K562 (cell line): ENCODE measurements at regions not wholly inside any gene's neighbourhood (a gene's known extent, or its start where the extent isn't known, plus 50 kb on each side); places are given as distances from the start of the nearest gene placed in this dataset.

Experiments used
- BACH1 ChIP-seq: fragments of 200-800 bp; sonication (Bioruptor generic); IDR thresholded peaks from 2 replicates; pipeline ENCODE4 v1.6.1; 2016; ENCODE audit warnings: missing genetic modification characterization, missing compliant biosample characterization
- DDX20 ChIP-seq: fragments of 450-650 bp; IDR thresholded peaks from 2 replicates; pipeline ENCODE4 v1.6.1; 2016; ENCODE audit warnings: missing genetic modification characterization, low read depth, mild to moderate bottlenecking, missing compliant biosample characterization, moderate library complexity
- DNMT1 ChIP-seq: fragments of 450-650 bp; IDR thresholded peaks from 2 replicates; pipeline ENCODE4 v1.6.1; 2016; ENCODE audit warnings: antibody characterized with exemption, mild to moderate bottlenecking
- E2F3 ChIP-seq: fragments of 250-450 bp; sonication (Bioruptor Pico); IDR thresholded peaks from 2 replicates; pipeline ENCODE4 v1.4.0; 2020; ENCODE audit warnings: mild to moderate bottlenecking
- ELF1 ChIP-seq: fragments of 200-800 bp; sonication (Bioruptor generic); IDR thresholded peaks from 2 replicates; pipeline ENCODE4 v1.6.1; 2016; ENCODE audit warnings: missing genetic modification characterization, missing compliant biosample characterization
- ETV1 ChIP-seq: fragments of 450-650 bp; conservative IDR thresholded peaks from 2 replicates; pipeline ENCODE4 v1.6.1; 2016; ENCODE audit warnings: missing genetic modification characterization, control low read depth, low read depth, missing compliant biosample characterization
- HNRNPUL1 ChIP-seq: fragments of 200-400 bp; formaldehyde crosslinking; IDR thresholded peaks from 2 replicates; pipeline ENCODE4 v1.6.1; 2017; ENCODE audit warnings: low read length
- MXI1 ChIP-seq: IDR thresholded peaks from 2 replicates; pipeline ENCODE4 v1.6.1; 2011; ENCODE audit warnings: low read depth, mild to moderate bottlenecking, improper control_type of control experiment, low read length
- MYC ChIP-seq, 2 experiments: fragments of 250-450 bp in 1 of 2; sonication (Bioruptor Pico) in 1 of 2; IDR thresholded peaks; 2 replicates each; pipeline versions ENCODE4 v1.5.1 to v1.6.1; 2012 to 2021; ENCODE audit warnings: low read depth in 2 of 2, borderline replicate concordance in 1 of 2, improper control_type of control experiment in 1 of 2, low read length in 1 of 2, mild to moderate bottlenecking in 1 of 2, moderate library complexity in 1 of 2
- NR1H2 ChIP-seq: sonication (generic); formaldehyde crosslinking; IDR thresholded peaks from 2 replicates; pipeline ENCODE4 v1.4.0; 2020; ENCODE audit warnings: mild to moderate bottlenecking, missing genetic modification reagents
- POLR3A ChIP-seq: IDR thresholded peaks from 2 replicates; pipeline ENCODE4 v1.6.1; 2011; ENCODE audit warnings: borderline replicate concordance, mild to moderate bottlenecking, moderate library complexity; ENCODE audit not compliant: insufficient read length, insufficient read depth; ENCODE audit errors: extremely low read depth
- PTRF ChIP-seq: fragments of 450-650 bp; IDR thresholded peaks from 2 replicates; pipeline ENCODE4 v1.6.1; 2016; ENCODE audit warnings: mild to moderate bottlenecking, missing genetic modification characterization, missing compliant biosample characterization
- RBM14 ChIP-seq: fragments of 200-400 bp; formaldehyde crosslinking; IDR thresholded peaks from 2 replicates; pipeline ENCODE4 v1.6.1; 2018; ENCODE audit warnings: low read depth, mild to moderate bottlenecking, low read length, moderate library complexity, borderline replicate concordance; ENCODE audit not compliant: insufficient read depth
- SRSF3 ChIP-seq: fragments of 200-400 bp; formaldehyde crosslinking; IDR thresholded peaks from 2 replicates; pipeline ENCODE4 v1.6.1; 2016; ENCODE audit warnings: mild to moderate bottlenecking, low read length, moderate library complexity; ENCODE audit not compliant: insufficient read depth
- TEAD2 ChIP-seq: fragments of 450-650 bp; IDR thresholded peaks from 2 replicates; pipeline ENCODE4 v1.6.1; 2016; ENCODE audit warnings: missing genetic modification characterization, control low read depth, missing compliant biosample characterization
- ZBTB33 ChIP-seq: sonication (generic); formaldehyde crosslinking; IDR thresholded peaks from 2 replicates; pipeline ENCODE4 v1.8.1; 2023; ENCODE audit warnings: mild to moderate bottlenecking, missing genetic modification reagents
- ZNF280A ChIP-seq: fragments of 450-650 bp; IDR thresholded peaks from 2 replicates; pipeline ENCODE4 v1.6.1; 2018; ENCODE audit warnings: mild to moderate bottlenecking, low read depth; ENCODE audit not compliant: partially characterized antibody
- ZNF311 ChIP-seq: fragments of 250-450 bp; sonication (Bioruptor Pico); IDR thresholded peaks from 2 replicates; pipeline ENCODE4 v1.4.0; 2020; ENCODE audit warnings: mild to moderate bottlenecking, moderate library complexity
- TF ChIP-seq, protein P1 (sequence below): fragments of 250-450 bp; sonication (Bioruptor Pico); IDR thresholded peaks from 2 replicates; pipeline ENCODE4 v1.4.0; 2020; ENCODE audit warnings: mild to moderate bottlenecking, moderate library complexity, borderline replicate concordance

- TF ChIP-seq ZNF280A = no peak
- peak; percentile 12; the same call in 1 of the 2 replicates for TF ChIP-seq E2F3 (CRISPR knock-in tag)
- no peak for TF ChIP-seq MXI1
- no peak for TF ChIP-seq BACH1
- no peak; the same call in 1 of the 2 replicates for TF ChIP-seq PTRF
- TF ChIP-seq HNRNPUL1 = no peak
- TF ChIP-seq ZBTB33 (CRISPR knock-in tag) = no peak
- no peak for TF ChIP-seq DNMT1
- TF ChIP-seq, protein P1, sequence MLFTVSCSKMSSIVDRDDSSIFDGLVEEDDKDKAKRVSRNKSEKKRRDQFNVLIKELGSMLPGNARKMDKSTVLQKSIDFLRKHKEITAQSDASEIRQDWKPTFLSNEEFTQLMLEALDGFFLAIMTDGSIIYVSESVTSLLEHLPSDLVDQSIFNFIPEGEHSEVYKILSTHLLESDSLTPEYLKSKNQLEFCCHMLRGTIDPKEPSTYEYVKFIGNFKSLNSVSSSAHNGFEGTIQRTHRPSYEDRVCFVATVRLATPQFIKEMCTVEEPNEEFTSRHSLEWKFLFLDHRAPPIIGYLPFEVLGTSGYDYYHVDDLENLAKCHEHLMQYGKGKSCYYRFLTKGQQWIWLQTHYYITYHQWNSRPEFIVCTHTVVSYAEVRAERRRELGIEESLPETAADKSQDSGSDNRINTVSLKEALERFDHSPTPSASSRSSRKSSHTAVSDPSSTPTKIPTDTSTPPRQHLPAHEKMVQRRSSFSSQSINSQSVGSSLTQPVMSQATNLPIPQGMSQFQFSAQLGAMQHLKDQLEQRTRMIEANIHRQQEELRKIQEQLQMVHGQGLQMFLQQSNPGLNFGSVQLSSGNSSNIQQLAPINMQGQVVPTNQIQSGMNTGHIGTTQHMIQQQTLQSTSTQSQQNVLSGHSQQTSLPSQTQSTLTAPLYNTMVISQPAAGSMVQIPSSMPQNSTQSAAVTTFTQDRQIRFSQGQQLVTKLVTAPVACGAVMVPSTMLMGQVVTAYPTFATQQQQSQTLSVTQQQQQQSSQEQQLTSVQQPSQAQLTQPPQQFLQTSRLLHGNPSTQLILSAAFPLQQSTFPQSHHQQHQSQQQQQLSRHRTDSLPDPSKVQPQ (CRISPR knock-in tag) = no peak
- TF ChIP-seq SRSF3 = no peak
- peak; percentile 52; the same call in 1 of the 2 replicates for TF ChIP-seq ELF1
- peak; percentile 11; the same call in 1 of the 2 replicates for TF ChIP-seq MYC (IDR thresholded peaks at IDR 0.05; ENCODE audit: low read depth, low read length)
- TF ChIP-seq MYC (CRISPR knock-in tag; IDR thresholded peaks at IDR 0.05; ENCODE audit: borderline replicate concordance, low read depth) = no peak
- no peak for TF ChIP-seq RBM14
- TF ChIP-seq ZNF311 (CRISPR knock-in tag) = 0 out of 2 replicates have a peak, but pooled peaks have one; percentile 50
- peak; percentile 70 for TF ChIP-seq ETV1
- no peak for TF ChIP-seq TEAD2
- TF ChIP-seq NR1H2 (CRISPR knock-in tag) = no peak
- TF ChIP-seq DDX20 (tag) = no peak
- no peak for TF ChIP-seq POLR3A
Measured at GRCh38 chr6:90458353-90459224, 128.3 kb downstream of the MAP3K7 start (continued).
